Ishikawa (cell line): ENCODE measurements at regions not wholly inside any gene's neighbourhood (a gene's known extent, or its start where the extent isn't known, plus 50 kb on each side); places are given as distances from the start of the nearest gene placed in this dataset.

ENCODE experiments used
- CREB1 ChIP-seq: IDR thresholded peaks from 2 replicates; pipeline ENCODE4 v1.6.1; 2012; ENCODE audit warnings: low read depth
- EGR1 ChIP-seq: IDR thresholded peaks from 2 replicates; pipeline ENCODE4 v1.6.1; 2012
- EP300 ChIP-seq: IDR thresholded peaks from 2 replicates; pipeline ENCODE4 v1.6.1; 2012; ENCODE audit warnings: borderline replicate concordance
- FOXM1 ChIP-seq: IDR thresholded peaks from 2 replicates; pipeline ENCODE4 v1.6.1; 2012; ENCODE audit warnings: low read depth, borderline replicate concordance
- MAX ChIP-seq: IDR thresholded peaks from 2 replicates; pipeline ENCODE4 v1.6.1; 2012
- NFIC ChIP-seq: IDR thresholded peaks from 2 replicates; pipeline ENCODE4 v1.6.1; 2012
- RAD21 ChIP-seq: IDR thresholded peaks from 2 replicates; pipeline ENCODE4 v1.6.1; 2012; ENCODE audit warnings: low read depth
- REST ChIP-seq: IDR thresholded peaks from 2 replicates; pipeline ENCODE4 v1.6.1; 2012; ENCODE audit warnings: low read depth, mild to moderate bottlenecking
- TAF1 ChIP-seq: IDR thresholded peaks from 2 replicates; pipeline ENCODE4 v1.6.1; 2012; ENCODE audit warnings: low read depth, mild to moderate bottlenecking
- TEAD4 ChIP-seq: IDR thresholded peaks from 2 replicates; pipeline ENCODE4 v1.6.1; 2012
- YY1 ChIP-seq: IDR thresholded peaks from 2 replicates; pipeline ENCODE4 v1.6.1; 2012; ENCODE audit warnings: low read depth
- TF ChIP-seq, protein P1 (sequence below): IDR thresholded peaks from 2 replicates; pipeline ENCODE4 v1.6.1; 2012

DNA sequence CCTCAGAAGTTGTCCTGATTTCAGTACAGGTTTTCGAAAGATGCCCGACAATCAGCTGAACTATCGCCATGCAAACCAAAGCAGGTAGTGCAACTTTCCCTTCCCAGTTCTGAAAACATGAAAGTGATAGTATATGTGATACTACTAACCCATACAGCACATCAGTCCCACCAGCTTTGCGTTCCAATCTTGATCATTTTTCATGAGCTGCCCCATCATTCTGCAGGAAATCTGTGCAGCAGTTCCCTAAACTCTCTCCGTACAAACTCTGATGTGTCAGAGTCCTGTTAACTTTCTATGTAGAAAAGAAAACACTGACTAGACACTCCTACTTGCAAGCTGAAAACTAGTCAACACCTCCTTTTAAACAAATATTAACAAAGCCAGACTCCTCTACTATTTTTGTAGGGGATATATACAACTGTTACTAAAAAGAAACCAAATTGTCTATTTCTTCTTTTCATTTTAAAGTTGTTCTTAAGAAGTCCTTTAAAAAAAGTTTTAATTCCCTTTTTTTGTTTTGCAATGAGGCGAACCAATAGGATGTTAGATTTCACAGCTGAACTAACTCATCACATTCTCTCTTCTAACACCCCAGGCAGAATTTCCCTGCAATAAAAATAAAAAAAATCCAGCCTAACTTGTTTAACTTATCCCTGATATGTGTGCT lies 99.6 kb upstream of the DST start:
- no peak for TF ChIP-seq RAD21
- TF ChIP-seq CREB1: no peak
- TF ChIP-seq TEAD4: no peak
- no peak for TF ChIP-seq TAF1
- no peak for TF ChIP-seq MAX
- no peak for TF ChIP-seq REST
- no peak for TF ChIP-seq FOXM1
- TF ChIP-seq EGR1: no peak
- TF ChIP-seq, protein P1, sequence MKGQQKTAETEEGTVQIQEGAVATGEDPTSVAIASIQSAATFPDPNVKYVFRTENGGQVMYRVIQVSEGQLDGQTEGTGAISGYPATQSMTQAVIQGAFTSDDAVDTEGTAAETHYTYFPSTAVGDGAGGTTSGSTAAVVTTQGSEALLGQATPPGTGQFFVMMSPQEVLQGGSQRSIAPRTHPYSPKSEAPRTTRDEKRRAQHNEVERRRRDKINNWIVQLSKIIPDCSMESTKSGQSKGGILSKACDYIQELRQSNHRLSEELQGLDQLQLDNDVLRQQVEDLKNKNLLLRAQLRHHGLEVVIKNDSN: no peak
- TF ChIP-seq EP300: no peak
- no peak for TF ChIP-seq YY1
- no peak for TF ChIP-seq NFIC
